22Rv1 (cell line): ENCODE measurements at regions not wholly inside any gene's neighbourhood (a gene's known extent, or its start where the extent isn't known, plus 50 kb on each side); places are given as distances from the start of the nearest gene placed in this dataset.

Source experiments
- CTCF ChIP-seq: fragments of 450-650 bp; IDR thresholded peaks from 2 replicates; pipeline ENCODE4 v1.5.1; 2017; ENCODE audit warnings: mild to moderate bottlenecking
- ZFX ChIP-seq: fragments of 450-650 bp; IDR thresholded peaks from 2 replicates; pipeline ENCODE4 v1.6.1; 2017; ENCODE audit warnings: antibody characterized with exemption, borderline replicate concordance

DNA sequence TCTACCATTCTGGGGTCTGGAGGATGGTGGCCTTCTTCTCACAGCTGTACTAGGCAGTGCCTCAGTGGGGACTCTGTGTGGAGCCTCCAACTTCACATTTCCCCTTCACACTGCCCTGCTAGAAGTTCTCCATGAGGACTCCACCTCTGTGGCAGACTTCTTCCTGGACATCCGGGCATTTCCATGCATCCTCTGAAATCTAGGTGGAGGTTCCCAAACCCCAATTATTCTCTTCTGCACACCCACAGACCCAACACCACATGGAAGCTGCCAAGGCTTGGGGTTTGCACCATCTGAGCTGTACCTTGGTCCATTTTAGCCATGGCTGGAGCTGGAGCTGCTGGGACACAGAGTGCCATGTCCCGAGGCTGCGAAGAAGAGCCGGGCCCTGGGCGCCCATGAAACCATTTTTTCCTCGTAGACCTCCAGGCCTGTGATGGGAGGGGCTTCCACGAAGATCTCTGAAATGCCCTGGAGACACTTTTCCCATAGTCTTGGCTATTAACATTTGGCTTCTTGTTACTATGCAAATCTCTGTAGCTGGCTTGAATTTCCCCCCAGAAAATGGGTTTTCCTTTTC is 170.5 kb downstream of the FOXD2 start:
- no peak for TF ChIP-seq CTCF
- TF ChIP-seq ZFX = no peak
